Chondrocyte (in vitro differentiated cells): ENCODE measurements at regions not wholly inside any gene's neighbourhood (a gene's known extent, or its start where the extent isn't known, plus 50 kb on each side); places are given as distances from the start of the nearest gene placed in this dataset.

ENCODE experiments used
- DNase-seq: peaks from one replicate; pipeline ENCODE4 v3.0.0; 2021; ENCODE audit warnings: mixed read lengths, low spot score
- H3K27ac Mint-ChIP-seq: one replicate; pipeline ENCODE4 v1.8.0; 2021; ENCODE audit warnings: mild to moderate bottlenecking, moderate library complexity, mixed read lengths; ENCODE audit not compliant: unreplicated experiment
- H3K27me3 Mint-ChIP-seq: 2 replicates; pipeline ENCODE4 v1.8.0; 2021; ENCODE audit warnings: low read depth, mixed read lengths
- H3K36me3 Mint-ChIP-seq: 2 replicates; pipeline ENCODE4 v1.8.0; 2021; ENCODE audit warnings: low read depth, mixed read lengths
- H3K4me1 Mint-ChIP-seq: 2 replicates; pipeline ENCODE4 v1.8.0; 2021; ENCODE audit warnings: low read depth, mild to moderate bottlenecking, mixed read lengths
- H3K4me3 Mint-ChIP-seq: one replicate; pipeline ENCODE4 v1.8.0; 2021; ENCODE audit warnings: mild to moderate bottlenecking, moderate library complexity, mixed read lengths; ENCODE audit not compliant: unreplicated experiment
- H3K9me3 Mint-ChIP-seq: 2 replicates; pipeline ENCODE4 v1.8.0; 2021; ENCODE audit warnings: low read depth, mixed read lengths
- CTCF ChIP-seq: fragments of 200-600 bp; sonication (generic); IDR thresholded peaks from 2 replicates; pipeline ENCODE4 v1.5.0; 2021; ENCODE audit warnings: antibody characterized with exemption, mild to moderate bottlenecking, moderate library complexity

- TF ChIP-seq CTCF: no peak
- H3K4me3 Mint-ChIP-seq: no peak overlapping the region
- H3K4me1 Mint-ChIP-seq: no peaks in the 10 kb centered on the region
- H3K27ac Mint-ChIP-seq: no peak overlapping the region
- no peaks in the 10 kb centered on the region for H3K36me3 Mint-ChIP-seq
- DNase-seq: no peak
- H3K27me3 Mint-ChIP-seq: peaks cover 4% of the 10 kb centered on the region
- H3K9me3 Mint-ChIP-seq: no peaks in the 10 kb centered on the region
Observed at GRCh38 chr12:81953541-81953940, 194.4 kb upstream of the PPFIA2 start.

GRCh38 chr12:81950871-81951270 is 191.7 kb upstream of the PPFIA2 start:
- no peak overlapping the region for H3K4me3 Mint-ChIP-seq
- H3K27me3 Mint-ChIP-seq: peaks cover 2% of the 10 kb centered on the region
- H3K4me1 Mint-ChIP-seq: no peaks in the 10 kb centered on the region
- H3K36me3 Mint-ChIP-seq: no peaks in the 10 kb centered on the region
- no peak overlapping the region for H3K27ac Mint-ChIP-seq
- no peak for DNase-seq
- TF ChIP-seq CTCF: no peak
- H3K9me3 Mint-ChIP-seq: no peaks in the 10 kb centered on the region

- no peaks in the 10 kb centered on the region for H3K9me3 Mint-ChIP-seq
Observed at GRCh38 chr12:81949841-81950308, 190.7 kb upstream of the PPFIA2 start.

GRCh38 chr12:81949416-81949815 is 190.3 kb upstream of the PPFIA2 start:
- Mint-ChIP-seq H3K27me3 (peaks cover 2% of the 10 kb centered on the region), H3K27ac (no peak overlapping the region), H3K4me1 (no peaks in the 10 kb centered on the region), H3K36me3 (no peaks in the 10 kb centered on the region), H3K4me3 (no peak overlapping the region), H3K9me3 (no peaks in the 10 kb centered on the region)
- TF ChIP-seq CTCF: no peak
- DNase-seq: no peak

More at GRCh38 chr12:81949841-81950308, 190.7 kb upstream of the PPFIA2 start:
- no peak for DNase-seq
- peaks cover 2% of the 10 kb centered on the region for H3K27me3 Mint-ChIP-seq
- no peak overlapping the region for H3K27ac Mint-ChIP-seq
- H3K4me1 Mint-ChIP-seq: no peaks in the 10 kb centered on the region
- no peak for TF ChIP-seq CTCF
- H3K4me3 Mint-ChIP-seq: no peak overlapping the region
- H3K36me3 Mint-ChIP-seq: no peaks in the 10 kb centered on the region

GRCh38 chr12:81944886-81945285 is 185.7 kb upstream of the PPFIA2 start:
- Mint-ChIP-seq H3K27ac (no peak overlapping the region), H3K4me3 (no peak overlapping the region), H3K36me3 (no peaks in the 10 kb centered on the region), H3K27me3 (no peaks in the 10 kb centered on the region), H3K4me1 (no peaks in the 10 kb centered on the region), H3K9me3 (no peaks in the 10 kb centered on the region)
- no peak for DNase-seq
- no peak for TF ChIP-seq CTCF
